ENCODE measurements at regions not wholly inside any gene's neighbourhood (a gene's known extent, or its start where the extent isn't known, plus 50 kb on each side); places are given as distances from the start of the nearest gene placed in this dataset.

GRCh38 chr10:111425459-111425858, 348.6 kb downstream of the ADRA2A start:
- TF ChIP-seq CTCF (IDR thresholded peaks at IDR 0.05; ENCODE audit: borderline replicate concordance, insufficient read depth, low read depth, low read length) = no peak
- no peak overlapping the region for H3K4me3 ChIP-seq (ENCODE audit: low read depth, low read length)

- no peak overlapping the region for H3K4me3 ChIP-seq (ENCODE audit: low read depth, low read length)
- no peak for TF ChIP-seq CTCF (IDR thresholded peaks at IDR 0.05; ENCODE audit: borderline replicate concordance, insufficient read depth, low read depth, low read length)
Measured at GRCh38 chr10:111429288-111430028, 352.6 kb downstream of the ADRA2A start.

- no peak overlapping the region for H3K4me3 ChIP-seq (ENCODE audit: low read depth, low read length)
- no peak for TF ChIP-seq CTCF (IDR thresholded peaks at IDR 0.05; ENCODE audit: borderline replicate concordance, insufficient read depth, low read depth, low read length)
Measured at GRCh38 chr10:111430070-111430469, 353.2 kb downstream of the ADRA2A start.

- H3K4me3 ChIP-seq (ENCODE audit: low read depth, low read length) = no peak overlapping the region
- TF ChIP-seq CTCF (IDR thresholded peaks at IDR 0.05; ENCODE audit: borderline replicate concordance, insufficient read depth, low read depth, low read length) = no peak
Measured at GRCh38 chr10:111432588-111432987, 355.8 kb downstream of the ADRA2A start.

GRCh38 chr10:111435871-111436270, 359.0 kb downstream of the ADRA2A start:
- no peak for TF ChIP-seq CTCF (IDR thresholded peaks at IDR 0.05; ENCODE audit: borderline replicate concordance, insufficient read depth, low read depth, low read length)
- no peak overlapping the region for H3K4me3 ChIP-seq (ENCODE audit: low read depth, low read length)

GRCh38 chr10:111439034-111439842, 362.4 kb downstream of the ADRA2A start:
- no peak for TF ChIP-seq CTCF (IDR thresholded peaks at IDR 0.05; ENCODE audit: borderline replicate concordance, insufficient read depth, low read depth, low read length)

More at GRCh38 chr10:111439034-111439842, 362.4 kb downstream of the ADRA2A start:
- H3K4me3 ChIP-seq (ENCODE audit: low read depth, low read length) = no peak overlapping the region
